PC-3 (cell line): ENCODE measurements at regions not wholly inside any gene's neighbourhood (a gene's known extent, or its start where the extent isn't known, plus 50 kb on each side); places are given as distances from the start of the nearest gene placed in this dataset.
"Not testable (repeated sequence)": the region's sequence is repeated elsewhere in the genome, so short reads cannot be mapped to it uniquely, and the experiment has no call there.

Experiments
- ATAC-seq: fragments of 200-7000 bp; cut with Tn5 transposase; 2 replicates; pipeline ENCODE4 v1.9.1; 2020; ENCODE audit warnings: mild to moderate bottlenecking, moderate library complexity
- BruUV-seq: library from RNA; stranded (reverse); fragments of 400-500 nt; replicated peaks from 2 replicates; lab custom pipeline; 2021; lab: Mats Ljungman, UMichigan
- CTCF ChIA-PET: fragments of 300-600 bp; sonication (Branson Sonifier 250); formaldehyde crosslinking; loops from one replicate; lab custom pipeline; 2022; ENCODE audit warnings: antibody characterized with exemption; lab: Charles Lee
- POLR2A ChIA-PET: fragments of 300-600 bp; sonication (Branson Sonifier 250); formaldehyde crosslinking; loops from one replicate; lab custom pipeline; 2022; ENCODE audit warnings: antibody characterized with exemption; ENCODE audit not compliant: unreplicated experiment; lab: Charles Lee
- DNase-seq: peaks from one replicate; pipeline ENCODE4 v3.0.0-alpha.2; 2015
- H2AFZ ChIP-seq: fragments of 300-600 bp; sonication (generic); 2 replicates; pipeline ENCODE4 v1.6.0; 2016; ENCODE audit warnings: antibody characterized with exemption, low read length
- H3F3A ChIP-seq: fragments of 300-600 bp; sonication (generic); one replicate; pipeline ENCODE4 v1.6.0; 2017; ENCODE audit warnings: antibody characterized with exemption, low read length, control low read depth, mild to moderate bottlenecking; ENCODE audit not compliant: unreplicated experiment
- H3K27ac ChIP-seq: fragments of 300-600 bp; sonication (generic); 2 replicates; pipeline ENCODE4 v1.5.1; 2016; ENCODE audit warnings: mild to moderate bottlenecking, low read length
- H3K27me3 ChIP-seq: fragments of 300-600 bp; sonication (generic); 2 replicates; pipeline ENCODE4 v1.6.1; 2016; ENCODE audit warnings: low read length, mixed read lengths
- H3K36me3 ChIP-seq: fragments of 300-600 bp; sonication (generic); 2 replicates; pipeline ENCODE4 v1.6.1; 2016; ENCODE audit warnings: low read depth, mixed run types, low read length, mixed read lengths
- H3K4me1 ChIP-seq: fragments of 300-600 bp; sonication (generic); 2 replicates; pipeline ENCODE4 v1.5.1; 2016; ENCODE audit warnings: low read length; ENCODE audit not compliant: insufficient read depth
- H3K4me2 ChIP-seq: fragments of 300-600 bp; sonication (generic); 2 replicates; pipeline ENCODE4 v1.6.0; 2016; ENCODE audit warnings: low read length
- H3K4me3 ChIP-seq: fragments of 300-600 bp; sonication (generic); 2 replicates; pipeline ENCODE4 v1.5.1; 2016; ENCODE audit warnings: mild to moderate bottlenecking, low read length, mixed read lengths
- H3K79me2 ChIP-seq: fragments of 300-600 bp; sonication (generic); 2 replicates; pipeline ENCODE4 v1.6.1; 2017; ENCODE audit warnings: low read length, mixed read lengths
- H3K9ac ChIP-seq: fragments of 300-600 bp; sonication (generic); 2 replicates; pipeline ENCODE4 v1.6.0; 2016; ENCODE audit warnings: mild to moderate bottlenecking, low read length
- H3K9me2 ChIP-seq: fragments of 300-600 bp; sonication (generic); replicated peaks from 2 replicates; pipeline ENCODE4 v1.6.1; 2016; ENCODE audit warnings: mixed run types, low read length, mixed read lengths
- H3K9me3 ChIP-seq: fragments of 300-600 bp; sonication (generic); 2 replicates; pipeline ENCODE4 v1.6.1; 2016; ENCODE audit warnings: low read length, mixed read lengths
- H4K20me1 ChIP-seq: fragments of 300-600 bp; sonication (generic); 2 replicates; pipeline ENCODE4 v1.6.1; 2016; ENCODE audit warnings: low read length, mixed read lengths
- CTCF ChIP-seq: fragments of 300-600 bp; sonication (generic); conservative IDR thresholded peaks from 2 replicates; pipeline ENCODE4 v1.5.1; 2017; ENCODE audit warnings: antibody characterized with exemption, low read depth, mild to moderate bottlenecking, low read length
- EZH2 ChIP-seq: fragments of 300-600 bp; sonication (generic); IDR thresholded peaks from one replicate; pipeline ENCODE4 v1.6.1; 2017; ENCODE audit warnings: antibody characterized with exemption, mild to moderate bottlenecking, low read length; ENCODE audit not compliant: unreplicated experiment
- EZH2phosphoT487 ChIP-seq: fragments of 300-600 bp; sonication (generic); IDR thresholded peaks from 2 replicates; pipeline ENCODE4 v1.6.1; 2018; ENCODE audit warnings: mild to moderate bottlenecking, antibody characterized with exemption, low read length, borderline replicate concordance
- intact Hi-C: fragments of 100-400 bp; cut with micrococcal nuclease; formaldehyde crosslinking; loops from 2 replicates; pipeline ENCODE4 v1.9.0; 2023

- peaks cover 32% of the 10 kb centered on the region for H3K4me1 ChIP-seq
- H3K27me3 ChIP-seq, result no peaks in the 10 kb centered on the region
- no peaks in the 10 kb centered on the region for H3F3A ChIP-seq
- H2AFZ ChIP-seq, result no peak overlapping the region
- DNase-seq, result no peak
- H3K36me3 ChIP-seq, result no peaks in the 10 kb centered on the region
- H3K9me3 ChIP-seq, result no peaks in the 10 kb centered on the region
- ATAC-seq, result no peak
- TF ChIP-seq EZH2 (no peak), EZH2phosphoT487 (no peak), CTCF (no peak)
- intact Hi-C loops, result no loop called here
- H4K20me1 ChIP-seq, result no peaks in the 10 kb centered on the region
- H3K27ac ChIP-seq, result no peak overlapping the region
- H3K4me3 ChIP-seq, result no peak overlapping the region
- no peak overlapping the region for H3K4me2 ChIP-seq
- no peak overlapping the region for H3K9ac ChIP-seq
- CTCF ChIA-PET, result no interaction called here
- POLR2A ChIA-PET, result no interaction called here
- H3K79me2 ChIP-seq, result no peaks in the 10 kb centered on the region
- BruUV-seq, result no TSS peak
- no peaks in the 10 kb centered on the region for H3K9me2 ChIP-seq
Observed at GRCh38 chr10:114718374-114718773, 60.3 kb upstream of the ABLIM1 start.

GRCh38 chr10:114719311-114719710 lies 61.2 kb upstream of the ABLIM1 start:
- DNase-seq (no peak), ATAC-seq (no peak)
- ChIA-PET CTCF (no interaction called here), POLR2A (no interaction called here)
- no peaks in the 10 kb centered on the region for H3K9me2 ChIP-seq
- no peak overlapping the region for H3K4me2 ChIP-seq
- H3K27me3 ChIP-seq, result no peaks in the 10 kb centered on the region
- H3K4me1 ChIP-seq, result peaks cover 24% of the 10 kb centered on the region
- intact Hi-C loops, result no loop called here
- no peaks in the 10 kb centered on the region for H4K20me1 ChIP-seq
- H3K27ac ChIP-seq, result no peak overlapping the region
- H2AFZ ChIP-seq, result no peak overlapping the region
- BruUV-seq, result no TSS peak
- no peaks in the 10 kb centered on the region for H3F3A ChIP-seq
- H3K9me3 ChIP-seq, result no peaks in the 10 kb centered on the region
- TF ChIP-seq CTCF (no peak), EZH2 (no peak), EZH2phosphoT487 (no peak)
- H3K79me2 ChIP-seq, result no peaks in the 10 kb centered on the region
- H3K4me3 ChIP-seq, result no peak overlapping the region
- H3K36me3 ChIP-seq, result no peaks in the 10 kb centered on the region
- H3K9ac ChIP-seq, result no peak overlapping the region

- intact Hi-C loops, H3K4me2 ChIP-seq, H3K27ac ChIP-seq, ATAC-seq, H3K27me3 ChIP-seq, POLR2A ChIA-PET, H3K9me2 ChIP-seq, H3K9ac ChIP-seq, CTCF ChIA-PET, H3K36me3 ChIP-seq, BruUV-seq, H3K79me2 ChIP-seq, H3F3A ChIP-seq, H2AFZ ChIP-seq, H3K9me3 ChIP-seq, DNase-seq, H4K20me1 ChIP-seq, H3K4me3 ChIP-seq: not testable (repeated sequence)
- H3K4me1 ChIP-seq, result peaks cover 18% of the 10 kb centered on the region
Observed at GRCh38 chr10:114720023-114720422, 61.9 kb upstream of the ABLIM1 start.
